Stimulated activated CD8-positive, alpha-beta memory T cell treated with anti-CD3 and anti-CD28 coated beads, Interleukin-4, amount 100 ng/mL, for 24 hours (primary cell): ENCODE measurements at regions not wholly inside any gene's neighbourhood (a gene's known extent, or its start where the extent isn't known, plus 50 kb on each side); places are given as distances from the start of the nearest gene placed in this dataset.
"Not testable (repeated sequence)": the region's sequence is repeated elsewhere in the genome, so short reads cannot be mapped to it uniquely, and the experiment has no call there.

Experiments used
- DNase-seq: peaks from one replicate; pipeline ENCODE4 v3.0.0-alpha.2; 2020; ENCODE audit warnings: low read depth

DNA sequence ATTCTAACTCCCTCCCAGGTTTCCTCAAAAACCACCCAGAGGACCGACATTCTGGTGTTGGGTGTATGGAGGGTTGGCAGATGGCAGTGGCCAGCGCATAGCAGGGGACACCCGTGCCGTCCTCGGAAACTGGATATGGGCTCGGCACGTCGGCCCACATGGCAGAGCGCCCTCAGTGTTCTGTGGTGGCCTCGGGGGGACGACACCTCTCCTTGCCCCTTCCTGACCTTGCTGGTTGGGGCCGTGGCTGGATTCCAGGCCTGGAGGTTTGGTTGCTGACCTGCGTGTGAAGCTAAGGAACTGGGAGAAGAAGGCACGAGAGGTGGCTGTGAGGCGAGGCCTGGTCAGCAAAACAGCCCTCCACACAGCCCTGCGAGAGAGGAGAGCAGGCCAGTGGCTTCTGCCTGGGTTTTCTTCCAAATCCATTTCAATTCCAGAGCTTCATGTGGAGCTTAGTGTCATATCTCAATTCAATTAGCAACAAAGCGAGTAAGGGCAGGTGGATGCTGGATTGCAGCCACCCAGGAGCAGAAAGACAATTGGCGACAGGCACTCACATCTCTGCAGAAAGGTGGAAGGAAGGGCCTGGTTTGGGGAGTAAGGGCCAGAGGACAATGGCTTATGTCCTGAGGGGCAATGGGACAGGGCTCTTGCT is 478.4 kb downstream of the BRD1 start:
- no peak for DNase-seq

DNA sequence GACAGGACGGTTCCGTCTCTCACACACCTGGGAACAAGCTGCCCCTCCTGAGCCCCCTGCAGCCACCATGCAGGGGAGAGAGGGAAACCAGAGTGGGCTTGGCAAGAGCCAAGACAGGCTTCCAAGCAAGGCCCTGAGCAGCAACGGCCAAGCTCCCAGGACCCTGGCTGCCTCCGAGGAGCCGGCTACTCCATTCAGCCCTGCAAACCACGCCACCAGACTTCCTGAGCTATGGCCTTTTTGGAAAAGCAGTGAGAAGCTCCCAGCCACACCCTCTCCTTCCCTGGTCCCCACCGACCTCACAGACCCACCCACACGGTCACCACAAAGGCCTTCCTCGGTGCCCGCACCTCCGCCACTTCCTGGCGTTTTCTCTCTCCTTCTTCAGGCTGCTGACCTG is 479.0 kb downstream of the BRD1 start:
- no peak for DNase-seq

DNA sequence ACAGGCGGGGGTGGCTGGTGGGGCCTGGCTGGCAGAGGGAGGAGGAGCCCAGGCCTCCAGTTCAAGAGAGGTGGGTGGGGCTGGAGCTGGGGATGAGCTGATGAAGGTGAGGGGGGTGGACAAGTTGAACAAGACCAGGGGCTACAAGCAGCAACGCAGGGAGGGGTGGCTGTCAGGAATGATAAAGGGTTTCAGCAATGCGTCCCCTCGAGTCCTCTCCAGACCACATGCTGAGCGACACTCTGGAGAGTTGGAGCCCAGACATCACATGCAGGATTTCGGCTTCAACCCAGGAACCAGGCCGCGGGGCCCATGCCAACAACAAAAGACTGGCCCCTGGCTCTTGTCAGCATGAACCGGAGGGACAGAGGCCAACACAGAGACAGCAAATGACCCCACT is 480.3 kb downstream of the BRD1 start:
- DNase-seq, result no peak

DNA sequence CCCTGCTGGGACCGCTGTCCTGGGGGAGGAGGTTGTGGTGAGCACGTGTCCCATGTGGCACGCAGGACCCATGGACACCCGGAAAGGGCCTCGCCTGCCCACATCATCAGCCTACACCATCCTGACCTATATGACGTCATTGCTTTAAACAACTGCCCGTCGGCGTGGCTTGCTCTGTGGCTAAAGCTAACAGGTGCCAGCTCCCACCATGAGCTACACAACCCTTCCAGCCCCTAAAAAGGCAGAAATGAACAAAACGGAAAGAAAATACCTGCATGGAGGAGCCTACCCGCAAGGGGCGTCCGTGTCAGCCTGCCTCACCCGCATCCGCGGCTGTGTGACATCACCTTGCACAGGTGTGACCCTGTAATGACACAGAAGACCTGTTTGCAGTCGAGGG is 481.8 kb downstream of the BRD1 start:
- no peak for DNase-seq

DNA sequence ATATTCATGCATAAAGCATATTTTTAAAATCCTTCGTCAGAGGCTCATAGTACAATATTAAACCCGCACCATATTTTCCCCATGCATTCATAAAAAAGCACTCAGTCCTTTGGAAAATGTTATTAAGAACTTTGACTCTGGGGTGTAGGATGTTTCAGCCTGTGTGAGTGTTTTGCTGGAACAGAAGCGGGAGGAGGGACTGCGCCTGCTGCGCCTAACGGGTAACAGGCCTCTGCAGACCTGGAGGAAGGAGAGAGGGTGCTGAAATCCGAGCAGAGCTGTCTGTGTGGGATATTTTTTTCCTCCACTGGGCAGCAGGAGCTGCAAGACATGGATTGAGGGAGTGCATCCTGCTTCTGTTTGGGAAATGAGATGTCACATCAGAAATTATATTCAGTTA is 483.0 kb downstream of the BRD1 start:
- DNase-seq, result no peak

DNA sequence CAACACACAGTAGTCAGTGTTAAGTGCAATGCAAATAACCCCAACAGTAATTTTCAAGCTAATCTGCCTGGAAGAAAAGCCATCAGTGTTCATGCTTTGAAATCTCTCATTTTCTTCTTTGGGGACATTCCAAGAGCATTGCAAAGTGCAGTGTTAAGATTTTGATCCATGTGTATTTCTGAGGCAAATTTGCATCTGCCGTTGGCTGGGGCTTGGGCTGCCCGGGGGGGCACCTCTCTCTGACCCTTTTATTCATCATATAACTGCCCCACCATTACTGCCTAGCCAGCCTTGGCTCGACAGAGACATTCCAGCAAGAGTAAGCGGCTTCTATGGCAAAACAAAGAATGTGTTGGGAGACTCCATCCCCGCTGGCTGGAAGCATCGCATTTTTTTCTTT is 483.5 kb downstream of the BRD1 start:
- DNase-seq, result no peak

DNA sequence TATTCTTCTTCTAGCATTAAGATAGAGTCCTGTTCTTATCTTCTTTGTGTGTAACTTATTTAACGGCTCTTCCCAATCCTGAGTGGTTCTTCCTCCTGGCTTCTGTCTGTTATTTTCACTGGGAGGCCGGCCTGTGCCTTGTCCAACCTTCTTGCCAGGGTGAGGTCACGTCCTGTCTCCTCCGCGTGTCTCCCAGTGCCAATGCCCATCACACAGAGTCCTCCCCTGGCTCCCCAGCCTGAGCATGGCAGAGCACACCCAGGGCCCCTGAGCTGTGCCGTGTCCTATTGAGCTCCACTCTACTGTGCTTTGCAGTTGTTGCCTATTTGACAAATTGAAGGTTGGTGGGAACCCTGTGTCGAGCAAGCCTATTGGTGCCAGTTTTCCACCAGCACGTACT is 487.3 kb downstream of the BRD1 start:
- DNase-seq, result no peak

DNA sequence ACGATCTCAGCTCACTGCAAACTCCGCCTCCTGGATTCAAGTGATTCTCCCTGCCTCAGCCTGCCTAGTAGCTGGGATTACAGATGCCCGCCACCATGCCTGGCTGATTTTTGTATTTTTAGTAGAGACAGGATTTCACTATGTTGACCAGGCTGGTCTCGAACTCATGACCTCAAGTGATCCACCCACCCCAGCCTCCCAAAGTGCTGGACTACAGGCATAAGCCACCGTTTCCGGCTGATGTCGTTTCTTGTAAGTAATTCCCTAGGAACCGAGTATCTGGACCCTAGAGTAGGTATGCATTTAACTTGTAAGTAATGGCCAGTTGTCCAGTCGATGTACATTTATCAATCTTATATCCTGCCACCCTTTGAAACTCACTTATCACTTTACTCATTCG is 491.2 kb downstream of the BRD1 start:
- not testable (repeated sequence) for DNase-seq

DNA sequence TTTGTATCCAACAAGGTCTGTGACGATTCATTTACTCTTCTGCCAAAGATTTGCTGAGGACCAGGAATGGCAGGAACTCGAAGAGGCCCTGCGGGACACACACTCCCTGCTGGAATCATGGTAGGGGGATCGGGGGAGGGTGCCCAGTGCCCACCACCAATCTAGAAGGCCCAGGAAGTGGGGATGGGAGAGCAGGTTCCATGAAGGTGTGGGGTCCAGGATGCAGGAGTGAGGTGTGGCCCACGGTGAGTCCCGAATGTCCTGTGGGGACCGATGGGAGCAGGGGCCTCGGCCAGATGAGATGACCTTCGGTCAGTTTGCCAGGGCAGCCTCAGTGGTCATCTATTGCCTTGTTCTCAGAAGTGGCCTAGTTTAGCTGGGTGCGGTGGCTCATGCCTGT is 492.7 kb downstream of the BRD1 start:
- no peak for DNase-seq

DNA sequence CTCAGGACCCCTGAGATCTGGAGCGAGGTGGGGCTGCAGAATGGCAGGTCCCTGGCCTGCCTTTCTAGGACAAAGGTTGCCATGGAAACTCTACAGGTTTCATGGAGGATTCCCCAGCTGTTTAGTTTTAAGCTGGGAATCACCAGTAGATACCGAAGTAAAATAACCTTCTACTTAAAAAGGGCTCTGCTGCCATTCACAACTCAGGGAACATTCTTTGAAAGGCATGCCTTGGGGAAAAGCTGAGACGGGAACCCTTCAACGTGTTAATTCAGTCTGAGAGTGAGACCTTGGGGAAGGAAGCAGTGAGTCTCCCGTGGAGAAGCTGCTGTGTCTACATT is 493.3 kb downstream of the BRD1 start:
- no peak for DNase-seq

DNA sequence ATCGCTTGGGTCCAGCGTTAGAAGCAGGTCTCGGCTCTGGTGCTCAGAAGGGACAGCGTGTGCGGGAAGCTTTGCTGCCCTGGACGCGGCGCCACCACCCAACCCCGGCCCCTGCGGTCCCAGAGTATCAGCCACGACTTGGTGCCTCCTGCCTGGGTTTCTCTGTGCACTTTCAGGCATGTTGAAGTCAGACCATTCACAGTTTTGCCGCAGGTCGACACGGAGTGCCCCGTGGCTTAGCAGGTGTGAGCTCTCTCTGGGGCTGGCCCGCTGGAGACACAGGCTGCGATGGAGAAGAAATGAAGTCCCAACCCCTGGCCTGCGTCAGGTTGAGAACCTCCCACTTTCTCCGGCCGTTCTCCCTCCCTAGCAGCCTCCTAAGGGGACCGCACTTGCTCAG is 494.5 kb downstream of the BRD1 start:
- DNase-seq, result no peak

DNA sequence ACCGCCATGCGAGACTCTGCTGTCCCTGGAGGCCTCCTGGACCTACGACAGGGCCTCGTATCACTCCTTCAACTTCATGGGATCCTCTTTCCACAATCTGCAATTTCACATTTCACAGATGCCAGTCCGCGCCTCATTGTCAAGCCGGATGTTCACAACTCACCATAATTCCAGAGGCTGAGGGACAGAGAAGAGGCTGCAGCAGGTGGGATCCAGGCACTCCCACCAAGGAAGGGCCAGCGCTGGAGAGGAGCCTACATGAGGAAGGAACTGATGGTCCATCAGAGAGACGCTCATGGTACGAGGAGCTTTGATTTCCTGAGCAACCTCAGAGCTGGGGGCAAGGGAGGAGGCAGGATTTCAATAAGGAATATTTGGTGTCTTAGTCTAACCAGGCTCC is 495.0 kb downstream of the BRD1 start:
- no peak for DNase-seq

DNA sequence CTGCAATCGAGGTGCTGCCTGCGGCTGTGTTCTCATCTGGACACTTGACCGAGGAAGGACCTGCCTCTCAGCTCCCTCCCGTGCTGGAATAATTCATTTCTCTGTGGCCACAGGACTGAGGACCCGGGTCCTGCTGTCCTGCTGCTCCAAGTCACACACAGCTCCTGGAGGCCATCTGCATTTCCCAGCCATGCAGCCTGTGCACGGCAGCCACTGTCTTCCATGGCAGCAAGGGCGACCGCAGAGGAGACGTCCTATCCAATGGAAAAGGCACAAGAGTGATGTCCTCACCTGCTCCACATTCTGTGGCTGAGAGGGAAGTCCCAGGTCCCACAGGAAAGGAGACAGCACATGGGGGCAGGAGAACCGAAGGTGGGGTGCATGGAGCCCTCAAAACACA is 495.8 kb downstream of the BRD1 start:
- DNase-seq, result no peak

DNA sequence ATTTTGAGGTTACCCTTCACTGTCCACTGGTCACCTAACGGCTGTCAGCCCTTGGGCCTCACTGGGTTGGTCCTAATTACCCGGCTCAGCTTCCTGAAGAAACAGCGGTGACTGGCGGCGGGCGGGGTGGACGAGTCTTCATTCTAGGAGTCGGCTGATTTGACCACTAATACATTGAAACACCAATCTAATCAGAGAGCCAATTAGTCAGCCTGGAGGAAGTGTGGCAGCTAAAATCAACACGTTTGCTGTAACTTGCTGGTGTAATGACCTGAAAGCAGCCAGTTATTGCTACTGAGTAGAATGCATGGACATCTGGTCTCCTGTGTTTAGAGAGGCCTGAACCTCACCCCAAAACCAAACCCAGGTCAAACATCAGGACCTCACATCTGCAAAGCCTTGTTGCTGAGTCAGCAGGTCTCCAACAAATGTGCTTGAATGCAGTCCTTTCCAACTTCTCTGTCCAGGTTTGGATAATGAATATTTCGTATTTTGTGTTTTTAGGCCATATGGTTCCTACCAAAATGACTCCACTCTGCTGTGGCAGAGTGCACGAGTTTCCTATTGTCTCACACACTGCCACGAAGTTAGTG is 496.4 kb downstream of the BRD1 start:
- DNase-seq, result no peak

DNA sequence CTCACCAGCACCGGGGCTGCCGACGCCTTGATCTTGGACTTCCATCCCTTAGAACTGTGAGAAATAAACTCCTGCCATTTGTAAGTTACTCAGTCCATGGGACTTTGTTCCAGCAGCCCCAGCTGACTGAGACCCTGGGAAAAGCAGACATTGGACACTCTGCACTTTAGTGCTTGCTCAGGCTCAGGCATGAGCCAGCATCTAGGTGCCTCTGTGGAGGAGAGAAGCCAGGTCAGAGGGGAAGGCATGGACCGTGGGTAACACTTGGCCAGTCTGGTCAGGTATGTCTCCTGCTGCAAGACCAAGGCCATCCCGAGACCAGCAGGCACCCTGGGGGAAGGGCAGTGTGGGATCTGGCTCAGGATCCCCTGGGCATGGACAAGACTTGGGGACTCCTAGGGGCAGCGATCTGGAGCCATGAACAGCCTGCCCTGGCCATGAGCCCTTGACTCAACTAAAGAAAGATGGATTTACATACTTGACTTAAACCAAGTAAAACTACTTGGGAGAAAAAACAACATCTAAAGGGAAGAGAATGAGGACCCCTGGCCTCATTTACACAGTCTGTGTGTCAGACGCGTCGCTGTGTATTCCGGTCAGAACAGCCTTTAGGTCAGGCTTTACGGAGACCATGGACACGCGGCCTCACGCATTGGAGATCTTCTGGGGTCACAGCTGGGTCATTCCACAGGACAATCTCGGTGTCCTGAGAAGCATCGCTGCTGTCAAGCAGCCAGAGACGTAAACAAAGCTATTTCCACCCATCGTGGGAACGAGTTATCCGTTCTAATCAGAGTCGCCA is 497.1 kb downstream of the BRD1 start:
- DNase-seq, result no peak

DNA sequence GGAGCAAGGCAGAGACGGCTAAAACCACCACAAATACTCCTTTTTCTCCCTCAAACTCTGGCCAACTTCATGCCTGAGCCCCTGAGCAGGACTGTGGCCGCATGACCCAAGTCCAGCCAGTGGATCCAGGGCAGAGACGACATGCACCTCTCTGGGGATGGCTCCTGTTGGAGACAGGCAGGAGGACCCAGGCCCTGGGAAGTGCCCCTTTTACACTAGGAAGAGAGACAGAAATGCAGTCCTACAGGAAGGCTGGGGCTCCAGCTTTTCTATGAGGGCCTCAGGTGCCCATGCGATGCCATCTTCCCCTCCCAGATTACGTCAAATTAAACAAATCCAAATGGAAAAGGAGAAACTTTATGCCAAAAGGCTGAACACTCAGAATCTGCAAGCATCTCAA is 498.0 kb downstream of the BRD1 start:
- no peak for DNase-seq

DNA sequence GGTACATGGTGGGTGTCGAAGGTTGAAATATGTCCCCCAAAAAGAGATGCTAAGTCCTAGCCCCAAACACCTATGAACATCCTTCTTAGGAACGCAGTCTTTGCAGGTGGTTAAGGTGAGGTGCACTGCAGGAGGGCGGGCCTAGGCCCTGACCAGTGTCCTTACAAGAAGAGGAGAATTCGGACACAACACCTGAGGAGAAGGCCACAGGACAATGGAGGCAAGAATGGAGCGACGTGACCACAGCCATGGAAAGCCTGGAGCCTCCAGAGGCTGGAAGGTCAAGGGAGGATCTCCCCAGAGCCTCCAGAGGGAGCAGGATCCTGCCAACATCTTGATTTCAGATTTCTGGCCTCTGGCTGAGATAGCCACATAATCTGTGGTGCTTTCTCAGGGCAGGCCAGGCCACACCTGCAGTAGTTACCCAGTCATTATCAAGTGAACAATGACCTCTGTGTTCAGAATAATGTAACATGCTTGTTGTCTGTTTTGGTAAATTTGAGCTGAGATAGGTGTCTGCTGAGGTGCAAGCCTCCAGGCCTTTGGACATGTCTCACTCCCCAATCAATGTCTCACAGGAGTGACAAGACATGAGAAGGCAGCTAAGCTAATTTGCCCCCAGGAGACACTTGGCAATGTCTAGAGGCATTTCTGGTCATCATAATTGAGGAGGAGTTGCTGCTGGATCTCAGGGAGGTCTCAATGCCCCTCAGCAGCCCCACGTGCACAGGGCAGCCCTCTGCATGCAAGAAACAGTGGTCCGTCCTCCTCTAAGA is 498.9 kb downstream of the BRD1 start:
- no peak for DNase-seq

DNA sequence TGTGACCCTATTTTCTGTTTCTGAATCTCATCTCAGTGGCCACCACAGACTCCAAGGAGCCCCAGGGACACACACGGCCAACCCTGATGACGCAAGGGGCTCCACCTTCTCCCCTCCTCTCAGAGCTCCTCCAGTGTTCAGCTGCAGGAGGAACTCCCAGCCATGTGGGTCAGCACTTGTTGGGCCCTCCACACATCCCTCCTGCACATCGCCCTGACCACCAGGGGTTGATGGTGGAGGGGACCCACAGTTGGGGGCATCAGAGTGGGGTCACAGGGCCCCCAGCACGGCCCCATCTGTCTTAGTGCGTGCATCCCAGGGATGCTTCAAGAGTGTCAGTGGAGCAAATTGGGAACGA is 499.6 kb downstream of the BRD1 start:
- DNase-seq, result no peak

DNA sequence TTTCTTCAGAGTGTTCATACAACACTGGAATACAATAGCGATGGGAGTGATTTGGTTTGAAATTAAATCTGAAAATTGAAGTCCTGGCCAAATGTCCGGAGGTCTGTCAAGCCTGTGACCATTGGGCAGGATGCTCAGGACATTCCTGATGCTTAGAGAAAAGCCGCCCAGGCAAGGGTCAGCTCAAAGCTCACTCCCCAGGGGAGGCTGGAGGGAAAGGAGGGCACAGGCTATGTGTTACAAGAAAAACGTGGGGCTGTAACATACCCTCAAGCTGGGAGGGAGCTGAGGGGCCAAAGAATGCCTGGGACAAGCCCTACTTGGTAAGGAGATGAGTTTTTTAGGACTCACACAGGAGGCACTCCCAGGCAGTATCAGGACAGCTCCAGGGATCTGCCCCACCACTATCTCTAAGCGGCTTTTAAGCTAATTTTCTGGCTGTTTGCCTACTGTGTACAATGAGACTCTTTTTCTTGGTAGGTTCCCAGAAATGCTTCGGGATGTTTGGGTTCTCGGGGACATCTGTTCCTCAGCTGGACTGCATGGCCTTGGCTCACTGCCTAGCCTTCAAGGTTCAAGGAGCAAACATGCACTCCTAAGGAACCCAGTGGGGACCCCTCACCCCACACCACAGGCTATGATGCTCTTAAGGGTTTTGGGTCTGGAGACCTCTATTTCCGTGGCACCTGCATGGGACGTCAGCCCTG is 500.1 kb downstream of the BRD1 start:
- no peak for DNase-seq

DNA sequence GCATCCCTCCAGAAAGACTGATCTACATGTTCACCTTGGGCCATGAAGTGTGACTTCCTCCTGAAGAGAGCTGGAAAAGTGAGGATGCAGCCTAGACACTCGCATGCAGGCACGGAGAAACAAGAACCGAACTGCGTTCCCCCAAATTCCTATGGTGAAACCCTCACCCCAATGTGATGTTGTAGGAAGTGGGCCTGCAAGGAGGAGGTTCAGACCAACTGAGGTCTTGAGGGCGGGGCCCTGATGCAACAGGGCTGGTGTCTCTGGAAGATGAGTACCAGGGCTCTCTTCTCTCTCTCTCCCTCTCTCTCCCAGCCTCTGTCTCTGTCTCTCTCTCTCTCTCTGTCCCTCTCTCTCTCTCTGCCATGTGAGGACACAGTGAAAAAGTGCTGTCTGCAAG is 501.1 kb downstream of the BRD1 start:
- no peak for DNase-seq

DNA sequence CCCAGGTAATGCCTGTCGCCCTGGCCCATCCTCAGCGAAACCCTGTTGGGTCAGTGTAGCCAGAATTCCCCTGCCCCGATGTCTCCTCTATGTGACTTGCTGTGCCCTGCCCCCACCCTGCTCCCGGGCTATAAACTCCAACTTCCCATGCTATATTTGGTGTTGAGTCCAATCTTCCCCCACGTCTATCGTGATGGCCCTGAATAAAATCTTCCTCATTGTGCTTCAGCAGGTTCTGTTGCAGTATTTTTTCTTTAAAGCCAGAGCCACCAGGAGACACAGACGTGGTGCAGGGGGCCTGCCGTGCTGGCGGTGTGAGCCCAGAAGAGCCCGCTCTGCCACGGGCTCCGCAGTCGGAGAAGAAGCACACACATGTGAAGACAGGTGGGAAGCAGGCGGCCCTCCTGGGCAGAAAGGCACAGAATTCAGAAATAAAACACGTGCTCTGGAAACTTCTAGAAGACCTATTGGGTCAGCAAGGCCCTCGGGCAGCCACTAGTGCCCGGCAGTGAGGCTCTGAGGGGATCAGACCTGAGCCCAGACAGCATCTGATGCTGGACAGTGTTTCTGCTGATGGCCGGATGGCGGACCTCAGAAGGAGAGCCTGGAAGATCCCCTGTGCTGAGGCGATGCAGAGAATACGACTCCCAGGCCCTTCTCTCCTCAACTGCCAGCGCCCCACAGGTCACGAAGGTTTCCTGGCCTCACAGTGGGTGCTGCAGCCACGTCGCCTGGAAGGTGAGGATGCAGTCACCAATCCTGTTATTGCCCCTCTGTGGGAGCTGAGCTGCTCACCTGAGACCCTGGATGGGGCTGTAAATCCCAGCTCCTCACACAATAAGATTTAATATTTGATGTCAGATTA is 501.9 kb downstream of the BRD1 start:
- no peak for DNase-seq
